Lower lobe of right lung (tissue), 2 donors: ENCODE measurements at regions not wholly inside any gene's neighbourhood (a gene's known extent, or its start where the extent isn't known, plus 50 kb on each side); places are given as distances from the start of the nearest gene placed in this dataset.
"Not testable (repeated sequence)": the region's sequence is repeated elsewhere in the genome, so short reads cannot be mapped to it uniquely, and the experiment has no call there.

Experiments
- ATAC-seq, 2 donors: fragments of 200-7000 bp; cut with Tn5 transposase; one replicate each; pipeline ENCODE4 v1.9.1; 2020 to 2022; ENCODE audit warnings: mild to moderate bottlenecking in 2 of 2, moderate library complexity in 2 of 2
- DNase-seq: peaks from one replicate; pipeline ENCODE4 v3.0.0-alpha.2; 2020
- H3K27ac ChIP-seq: fragments of 200-600 bp; one replicate; pipeline ENCODE4 v1.8.0; 2022
- H3K27me3 ChIP-seq: fragments of 200-600 bp; one replicate; pipeline ENCODE4 v1.8.0; 2022; ENCODE audit warnings: low read depth
- H3K36me3 ChIP-seq: fragments of 200-600 bp; one replicate; pipeline ENCODE4 v1.8.0; 2022; ENCODE audit warnings: mild to moderate bottlenecking
- H3K4me1 ChIP-seq: fragments of 200-600 bp; one replicate; pipeline ENCODE4 v1.8.0; 2022
- H3K4me3 ChIP-seq: fragments of 200-600 bp; one replicate; pipeline ENCODE4 v1.8.0; 2022; ENCODE audit warnings: mild to moderate bottlenecking
- H3K9me3 ChIP-seq: fragments of 200-600 bp; one replicate; pipeline ENCODE4 v1.8.0; 2022
- intact Hi-C: fragments of 100-400 bp; cut with DNase I; formaldehyde crosslinking; loops from one replicate; pipeline ENCODE4 v1.11.0; 2022
- donor health status: DM: no; HTN: yes; CAD: no; lungs with severe emphysema.

DNA sequence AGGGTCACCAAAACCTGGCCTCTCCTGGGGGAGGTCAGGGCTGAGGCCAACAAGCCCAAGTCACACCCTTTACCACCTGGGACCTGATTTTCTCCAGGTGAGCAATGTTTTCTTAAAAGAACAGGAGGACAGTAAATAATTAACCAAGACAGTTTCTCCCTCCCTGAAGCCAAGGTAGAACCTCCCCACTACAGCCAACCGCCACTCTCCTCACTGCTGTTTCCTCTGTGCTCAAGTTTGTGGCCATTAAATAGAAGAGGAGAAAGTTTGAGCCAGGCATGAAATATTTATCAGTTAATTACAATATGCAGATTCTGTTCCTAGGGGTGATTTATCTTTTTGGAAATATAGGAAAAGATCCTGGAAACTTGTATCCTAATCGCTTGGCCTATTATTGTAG is 150.6 kb upstream of the ANKRD20A1 start:
- H3K27ac ChIP-seq, intact Hi-C loops, H3K27me3 ChIP-seq, DNase-seq, H3K36me3 ChIP-seq, ATAC-seq, H3K9me3 ChIP-seq, H3K4me1 ChIP-seq, H3K4me3 ChIP-seq: not testable (repeated sequence)

- H3K9me3 ChIP-seq, intact Hi-C loops, DNase-seq: not testable (repeated sequence)
Observed at GRCh38 chr9:67711429-67711828, 147.3 kb upstream of the ANKRD20A1 start.

DNA sequence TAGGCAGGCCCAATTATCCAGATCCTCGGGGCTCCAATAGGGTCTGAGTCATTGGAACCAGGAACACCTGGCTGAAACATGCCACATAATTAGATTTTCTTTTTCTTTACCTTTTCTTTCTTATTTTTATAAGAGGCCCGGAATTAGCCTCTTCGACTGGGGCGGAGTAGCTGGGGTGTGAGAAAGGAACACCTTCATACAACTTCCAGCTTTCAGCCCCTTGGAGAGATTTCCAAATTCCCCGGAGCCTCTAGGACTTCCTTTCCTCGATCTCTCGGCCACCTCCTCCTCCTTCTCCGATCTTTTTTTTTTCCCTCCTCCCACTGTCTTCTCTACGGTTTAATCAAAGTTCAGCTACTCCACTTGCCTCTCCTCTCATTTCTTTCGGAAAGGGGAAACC is 146.8 kb upstream of the ANKRD20A1 start:
- H3K36me3 ChIP-seq, ATAC-seq, DNase-seq, H3K4me3 ChIP-seq, H3K9me3 ChIP-seq, H3K27me3 ChIP-seq, H3K4me1 ChIP-seq, H3K27ac ChIP-seq, intact Hi-C loops: not testable (repeated sequence)

More at GRCh38 chr9:67711429-67711828, 147.3 kb upstream of the ANKRD20A1 start:
- H3K27ac ChIP-seq, H3K27me3 ChIP-seq, H3K4me3 ChIP-seq, H3K4me1 ChIP-seq, H3K36me3 ChIP-seq, ATAC-seq: not testable (repeated sequence)

DNA sequence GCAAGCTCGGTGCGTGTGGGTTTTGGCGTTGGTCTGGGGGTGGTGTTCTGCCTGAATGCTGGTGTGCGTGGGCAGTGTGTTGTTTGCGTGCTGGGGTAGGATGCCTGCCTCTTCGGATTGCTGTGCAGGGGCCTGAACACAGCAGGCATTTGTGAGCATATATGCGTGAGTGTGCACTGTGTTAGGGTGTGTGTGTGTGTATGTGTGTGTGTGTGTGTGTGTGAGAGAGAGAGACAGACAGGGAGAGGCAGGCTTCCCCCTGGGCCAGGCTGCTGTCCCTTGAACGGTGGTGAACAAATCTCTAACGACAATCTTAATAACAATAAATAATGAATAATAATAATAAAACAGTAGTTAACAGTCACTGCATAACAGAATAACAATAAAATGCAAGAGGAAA is 145.8 kb upstream of the ANKRD20A1 start:
- ATAC-seq, H3K27ac ChIP-seq, H3K4me1 ChIP-seq, intact Hi-C loops, DNase-seq, H3K9me3 ChIP-seq, H3K36me3 ChIP-seq, H3K27me3 ChIP-seq, H3K4me3 ChIP-seq: not testable (repeated sequence)

DNA sequence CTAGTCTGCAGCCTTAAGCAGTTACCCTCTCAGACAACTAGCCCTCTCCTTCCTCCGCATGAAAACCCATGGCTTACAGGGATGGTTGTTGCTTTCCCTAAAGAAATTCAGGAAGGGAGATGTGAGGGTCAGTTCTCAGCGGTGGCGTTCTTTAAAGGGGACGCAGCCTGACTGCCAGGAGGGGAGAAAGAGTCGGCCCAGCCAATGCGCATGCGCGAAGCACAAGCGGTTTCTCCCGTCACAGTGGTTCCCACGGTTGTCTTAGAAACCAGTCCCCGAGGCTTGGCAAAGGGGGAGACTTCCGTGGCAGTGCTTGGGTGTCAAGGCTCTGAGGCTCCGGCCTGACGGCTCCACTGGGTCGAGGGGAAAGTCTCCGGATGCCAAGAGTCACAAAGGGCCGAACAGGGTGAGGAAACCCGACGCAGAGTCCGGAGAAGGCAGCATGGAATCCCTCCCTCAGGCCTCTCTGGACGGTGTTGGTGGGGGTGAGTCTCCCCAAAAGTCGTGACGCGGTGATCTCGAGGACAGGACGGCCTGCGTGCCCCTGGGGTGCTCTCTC is 140.8 kb upstream of the ANKRD20A1 start:
- H3K27ac ChIP-seq, intact Hi-C loops, H3K36me3 ChIP-seq, ATAC-seq, H3K4me1 ChIP-seq, H3K4me3 ChIP-seq, H3K27me3 ChIP-seq, H3K9me3 ChIP-seq: not testable (repeated sequence)
- peak; percentile 63 for DNase-seq

DNA sequence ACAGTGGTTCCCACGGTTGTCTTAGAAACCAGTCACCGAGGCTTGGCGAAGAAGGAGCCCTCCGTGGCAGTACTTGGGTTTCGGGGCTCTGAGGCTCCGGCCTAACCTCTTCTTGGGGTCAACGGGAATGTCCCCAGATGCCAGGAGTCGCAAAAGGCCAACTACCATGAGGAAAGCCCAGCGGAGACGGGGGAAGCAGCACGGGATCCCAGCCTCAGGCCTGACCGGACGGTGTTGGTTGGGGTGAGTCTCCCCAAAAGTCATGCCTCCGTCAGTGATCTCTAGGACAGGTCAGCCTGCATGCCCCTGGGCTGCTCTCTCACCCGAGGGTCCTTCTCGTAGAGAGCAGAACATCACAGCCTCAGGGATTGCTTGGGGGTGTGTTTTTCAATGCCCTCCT is 138.2 kb upstream of the ANKRD20A1 start:
- H3K27ac ChIP-seq, H3K4me1 ChIP-seq, intact Hi-C loops, H3K27me3 ChIP-seq, ATAC-seq, H3K36me3 ChIP-seq, H3K4me3 ChIP-seq, H3K9me3 ChIP-seq: not testable (repeated sequence)
- DNase-seq = peak; percentile 21

DNA sequence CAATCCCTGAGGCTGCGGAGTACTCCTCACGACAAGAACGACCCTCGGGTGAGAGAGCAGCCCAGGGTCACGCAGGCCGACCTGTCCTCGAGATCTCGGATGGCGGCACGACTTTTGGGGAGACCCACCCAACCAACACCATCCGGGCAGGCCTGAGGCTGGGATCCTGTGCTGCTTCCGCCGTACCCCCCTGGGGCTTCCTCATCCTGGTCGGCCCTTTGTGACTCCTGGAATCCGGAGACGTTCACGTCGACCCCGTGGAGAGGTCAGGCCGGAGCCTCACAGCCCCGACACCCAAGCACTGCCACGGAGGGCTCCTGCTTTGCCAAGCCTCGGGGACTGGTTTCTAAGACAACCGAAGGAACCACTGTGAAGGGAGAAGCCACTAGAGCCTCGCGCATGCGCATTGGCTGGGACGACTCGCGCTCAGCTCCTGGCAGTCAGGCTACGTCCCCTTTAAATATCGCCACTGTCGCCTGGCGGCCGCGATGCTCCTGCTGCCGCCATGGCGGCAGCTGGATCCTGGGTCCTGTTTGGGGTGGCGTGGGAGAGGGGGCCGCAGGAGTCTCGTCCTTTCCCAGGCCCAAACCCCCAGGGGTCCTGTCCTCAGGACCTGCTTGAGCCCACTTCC is 136.2 kb upstream of the ANKRD20A1 start:
- intact Hi-C loops, H3K9me3 ChIP-seq, H3K27me3 ChIP-seq, H3K4me1 ChIP-seq, H3K4me3 ChIP-seq, DNase-seq, H3K27ac ChIP-seq, H3K36me3 ChIP-seq: not testable (repeated sequence)
- peak; percentile 92 to 96 for ATAC-seq

DNA sequence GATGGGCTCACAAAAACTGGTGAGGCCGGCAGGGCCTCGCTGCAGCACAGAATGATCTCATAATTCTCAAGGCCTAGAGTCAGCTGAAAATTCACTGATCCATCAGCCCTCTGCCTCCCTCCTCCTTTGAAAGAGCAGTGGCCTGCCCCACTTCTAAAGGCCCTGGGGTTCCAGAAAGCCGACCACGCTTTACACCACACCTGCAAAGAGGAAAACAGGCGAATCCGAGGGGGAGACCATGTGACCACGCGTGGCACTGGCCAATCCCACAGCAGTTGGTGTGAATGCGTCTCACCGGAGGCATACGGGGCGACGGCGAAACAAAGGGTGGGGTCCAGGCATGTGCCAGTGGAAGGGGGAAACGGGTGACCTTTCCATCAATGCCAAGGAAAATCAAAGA is 135.5 kb upstream of the ANKRD20A1 start:
- intact Hi-C loops = not testable (repeated sequence)

DNA sequence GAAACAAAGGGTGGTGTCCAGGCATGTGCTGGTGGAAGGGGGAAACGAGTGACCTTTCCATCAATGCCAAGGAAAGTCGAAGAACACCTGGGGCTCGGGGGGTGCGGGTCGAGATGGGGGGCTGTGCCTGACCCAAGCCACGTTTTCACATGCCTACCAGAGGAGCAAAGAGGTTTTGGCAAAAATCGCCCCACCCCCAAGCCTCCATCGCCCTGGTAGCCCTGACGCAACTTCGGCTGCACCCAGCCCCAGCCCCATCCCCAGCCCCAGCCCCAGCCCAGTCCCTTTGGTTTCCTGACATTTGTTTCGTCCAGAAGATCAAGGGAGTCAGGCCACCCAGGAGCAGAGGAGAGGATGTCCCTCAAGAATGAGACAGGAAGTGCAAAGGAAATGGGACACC is 133.8 kb upstream of the ANKRD20A1 start:
- H3K4me3 ChIP-seq, H3K27ac ChIP-seq, H3K36me3 ChIP-seq, H3K4me1 ChIP-seq, H3K27me3 ChIP-seq, intact Hi-C loops, H3K9me3 ChIP-seq: not testable (repeated sequence)
- peak; percentile 28 to 52 for ATAC-seq
- peak; percentile 50 for DNase-seq

More for the DNA sequence above, 135.5 kb upstream of the ANKRD20A1 start:
- not testable (repeated sequence) for H3K9me3 ChIP-seq, H3K27ac ChIP-seq, H3K27me3 ChIP-seq, H3K36me3 ChIP-seq, H3K4me1 ChIP-seq
- H3K4me3 ChIP-seq = peak overlapping the region; percentile 46
- DNase-seq (peak; percentile 20), ATAC-seq (peak; percentile 50 to 54)

- H3K4me1 ChIP-seq, H3K27ac ChIP-seq, H3K27me3 ChIP-seq, H3K36me3 ChIP-seq, intact Hi-C loops, H3K9me3 ChIP-seq: not testable (repeated sequence)
- DNase-seq (peak; percentile 21), ATAC-seq (peak; percentile 72 to 78)
- peak overlapping the region; percentile 39 for H3K4me3 ChIP-seq
Observed at GRCh38 chr9:67726213-67726988, 132.3 kb upstream of the ANKRD20A1 start.

DNA sequence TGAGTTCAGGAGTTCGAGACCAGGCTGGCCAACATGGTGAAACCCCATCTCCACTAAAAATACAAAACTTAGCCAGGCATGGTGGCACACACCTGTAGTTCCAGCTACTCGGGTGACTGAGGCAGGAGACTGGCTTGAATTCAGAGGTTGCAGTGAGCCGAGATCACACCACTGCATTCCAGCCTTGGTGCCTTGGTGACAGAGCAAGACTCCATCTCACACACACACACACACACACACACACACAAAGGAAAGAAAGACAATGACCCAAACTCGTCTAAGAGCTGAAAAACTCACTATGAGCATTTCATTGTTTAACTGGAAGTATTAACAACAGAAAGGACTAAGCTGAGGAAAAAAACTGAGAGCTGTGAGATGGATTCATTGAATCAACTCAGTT is 95.6 kb upstream of the ANKRD20A1 start:
- intact Hi-C loops, H3K27me3 ChIP-seq, H3K4me3 ChIP-seq, H3K9me3 ChIP-seq, ATAC-seq, H3K36me3 ChIP-seq, H3K4me1 ChIP-seq, DNase-seq, H3K27ac ChIP-seq: not testable (repeated sequence)

GRCh38 chr9:67771807-67772206 is 86.9 kb upstream of the ANKRD20A1 start:
- H3K4me1 ChIP-seq, intact Hi-C loops, H3K27me3 ChIP-seq, ATAC-seq, DNase-seq, H3K27ac ChIP-seq, H3K4me3 ChIP-seq, H3K9me3 ChIP-seq, H3K36me3 ChIP-seq: not testable (repeated sequence)

- H3K4me1 ChIP-seq, H3K27ac ChIP-seq, H3K4me3 ChIP-seq, H3K9me3 ChIP-seq, H3K36me3 ChIP-seq, intact Hi-C loops, H3K27me3 ChIP-seq, ATAC-seq: not testable (repeated sequence)
- DNase-seq = peak; percentile 5
Observed at GRCh38 chr9:67800170-67800569, 58.6 kb upstream of the ANKRD20A1 start.
